Ovary (tissue), 3 donors: ENCODE measurements at regions not wholly inside any gene's neighbourhood (a gene's known extent, or its start where the extent isn't known, plus 50 kb on each side); places are given as distances from the start of the nearest gene placed in this dataset.

Experiments
- EP300 ChIP-seq: sonication (generic); formaldehyde crosslinking; IDR thresholded peaks from one replicate; pipeline ENCODE4 v1.6.1; 2017; ENCODE audit warnings: antibody characterized with exemption
- POLR2A ChIP-seq: fragments of 450-650 bp; IDR thresholded peaks from one replicate; pipeline ENCODE4 v1.6.1; 2017; ENCODE audit warnings: antibody characterized with exemption, mild to moderate bottlenecking, moderate library complexity
- TF ChIP-seq, protein P1 (sequence below), 3 donors: fragments of 450-650 bp in 2 of 3; fragments of 200-600 bp in 1 of 3; IDR thresholded peaks; one replicate each; pipeline versions ENCODE4 v1.5.1 to v1.8.0; 2016 to 2022; ENCODE audit warnings: antibody characterized with exemption in 3 of 3, mild to moderate bottlenecking in 1 of 3
- donor health status: DM: no; HTN: no; CAD: no.

DNA sequence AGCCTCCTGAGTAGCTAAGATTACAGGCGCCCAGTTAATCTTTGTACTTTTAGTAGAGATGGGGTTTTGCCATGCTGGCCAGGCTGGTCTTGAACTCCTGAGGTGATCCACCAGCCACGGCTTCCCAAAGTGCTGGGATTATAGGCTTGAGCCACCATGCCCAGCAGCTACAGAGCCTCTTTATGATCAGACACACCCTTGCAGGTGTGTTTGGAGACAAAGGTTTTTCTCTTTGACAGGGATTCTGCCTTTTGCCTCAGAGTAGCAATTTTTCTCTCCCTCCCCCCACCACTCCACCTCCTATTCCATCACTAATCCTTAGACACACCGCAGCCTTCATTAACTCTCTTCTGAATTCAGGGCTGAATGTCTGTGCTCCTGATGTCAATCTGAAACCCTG lies 152.2 kb upstream of the NFIA start:
- TF ChIP-seq, protein P1, sequence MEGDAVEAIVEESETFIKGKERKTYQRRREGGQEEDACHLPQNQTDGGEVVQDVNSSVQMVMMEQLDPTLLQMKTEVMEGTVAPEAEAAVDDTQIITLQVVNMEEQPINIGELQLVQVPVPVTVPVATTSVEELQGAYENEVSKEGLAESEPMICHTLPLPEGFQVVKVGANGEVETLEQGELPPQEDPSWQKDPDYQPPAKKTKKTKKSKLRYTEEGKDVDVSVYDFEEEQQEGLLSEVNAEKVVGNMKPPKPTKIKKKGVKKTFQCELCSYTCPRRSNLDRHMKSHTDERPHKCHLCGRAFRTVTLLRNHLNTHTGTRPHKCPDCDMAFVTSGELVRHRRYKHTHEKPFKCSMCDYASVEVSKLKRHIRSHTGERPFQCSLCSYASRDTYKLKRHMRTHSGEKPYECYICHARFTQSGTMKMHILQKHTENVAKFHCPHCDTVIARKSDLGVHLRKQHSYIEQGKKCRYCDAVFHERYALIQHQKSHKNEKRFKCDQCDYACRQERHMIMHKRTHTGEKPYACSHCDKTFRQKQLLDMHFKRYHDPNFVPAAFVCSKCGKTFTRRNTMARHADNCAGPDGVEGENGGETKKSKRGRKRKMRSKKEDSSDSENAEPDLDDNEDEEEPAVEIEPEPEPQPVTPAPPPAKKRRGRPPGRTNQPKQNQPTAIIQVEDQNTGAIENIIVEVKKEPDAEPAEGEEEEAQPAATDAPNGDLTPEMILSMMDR (IDR thresholded peaks at IDR 0.05), result no peak
- TF ChIP-seq POLR2A, result no peak
- no peak for TF ChIP-seq EP300
